Eye (tissue), 1 donor: ENCODE measurements at regions not wholly inside any gene's neighbourhood (a gene's known extent, or its start where the extent isn't known, plus 50 kb on each side); places are given as distances from the start of the nearest gene placed in this dataset.

Source experiments
- DNase-seq: peaks from one replicate; pipeline ENCODE4 v3.0.0-alpha.2; 2015

DNA sequence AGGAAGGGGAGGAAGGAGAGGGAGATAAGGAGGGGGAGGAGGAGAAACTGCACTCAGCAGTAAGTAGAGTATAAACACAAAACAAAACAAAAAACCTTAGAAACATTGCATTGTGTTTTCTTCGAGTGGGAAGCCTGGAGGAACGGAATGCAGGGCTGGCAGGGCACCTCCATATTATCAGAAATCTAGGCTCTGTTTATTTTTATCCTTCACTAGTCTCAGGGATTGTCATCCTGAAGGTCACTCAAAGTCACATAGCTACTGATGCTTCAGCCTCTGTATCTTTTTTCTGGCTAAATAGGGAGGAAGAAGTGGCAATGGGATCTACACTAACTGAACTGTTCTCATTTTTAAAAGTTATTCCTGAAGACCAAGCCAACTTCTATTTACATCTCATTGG, 467.8 kb downstream of the KCTD12 start:
- no peak for DNase-seq

DNA sequence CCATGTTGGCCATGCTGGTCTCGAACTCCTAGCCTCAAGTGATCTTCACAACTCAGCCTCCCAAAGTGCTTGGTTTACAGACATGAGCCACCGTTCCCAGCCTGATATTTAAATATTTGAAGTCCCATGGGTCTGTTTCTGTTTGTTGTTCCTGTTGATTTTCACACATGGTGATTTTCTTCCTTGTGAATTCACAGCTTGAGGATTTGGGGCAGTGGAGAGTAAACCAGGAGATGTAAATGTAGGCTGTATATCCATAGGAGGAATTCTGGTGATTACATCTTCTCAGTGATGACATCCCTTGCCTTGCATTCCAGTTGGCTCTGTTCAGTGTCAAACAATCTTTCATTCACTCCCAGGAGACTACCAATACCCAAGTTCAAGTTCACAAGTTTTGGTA, 471.9 kb downstream of the KCTD12 start:
- DNase-seq, result no peak

DNA sequence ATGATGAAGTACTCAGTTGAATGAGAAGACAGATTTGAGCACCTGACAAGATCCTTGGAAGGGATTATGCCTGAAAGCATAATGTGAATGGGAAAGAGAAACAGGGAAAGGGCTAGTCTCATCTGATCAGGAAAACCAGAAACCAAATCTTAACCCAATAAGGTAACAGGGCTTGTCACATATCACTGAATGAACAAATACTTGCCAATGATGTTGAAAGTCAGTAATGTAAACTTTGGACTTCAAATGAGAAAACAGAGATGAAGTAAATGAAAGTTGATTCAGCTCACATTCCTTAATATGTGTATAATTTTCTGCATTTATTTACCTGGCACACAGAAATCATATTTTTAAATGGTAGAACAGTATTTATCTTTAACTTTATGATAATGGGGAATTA, 480.0 kb downstream of the KCTD12 start:
- no peak for DNase-seq

DNA sequence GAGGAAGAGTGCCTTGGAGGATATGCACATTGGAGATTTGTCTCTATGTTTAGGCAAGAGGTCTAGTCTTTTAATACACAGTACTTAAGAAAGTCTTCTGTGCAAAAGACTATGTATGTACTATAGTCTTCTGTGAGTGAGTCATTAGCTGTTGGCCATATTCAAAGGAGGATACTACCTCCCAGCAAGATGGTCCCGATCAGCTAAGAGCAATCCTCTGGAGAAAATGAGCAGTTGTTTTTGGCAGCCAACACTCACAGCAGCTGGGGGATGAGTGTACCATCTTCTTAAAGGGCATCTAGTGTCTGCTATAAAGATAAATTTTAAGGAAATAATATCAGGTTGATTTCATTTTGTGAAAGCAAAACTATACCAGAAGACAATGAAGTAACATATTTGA, 487.8 kb downstream of the KCTD12 start:
- no peak for DNase-seq

DNA sequence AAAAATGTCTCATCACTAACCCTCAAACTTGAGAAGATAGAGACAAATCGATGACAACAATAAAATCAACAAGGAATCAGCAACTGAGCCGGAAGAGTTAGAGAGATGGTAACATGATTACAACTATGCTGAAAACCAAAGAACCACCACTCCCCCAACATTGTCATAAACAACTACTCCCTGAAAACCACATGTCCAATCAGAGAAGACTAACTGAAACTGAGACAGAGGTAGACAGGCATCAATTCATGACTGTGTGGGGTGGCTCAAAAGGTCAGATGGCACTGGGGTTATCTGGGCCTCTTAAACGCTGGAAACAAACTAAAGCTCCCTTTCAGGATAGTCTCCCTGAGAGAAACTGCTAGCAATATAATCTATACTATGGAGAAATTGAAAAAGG, 488.8 kb downstream of the KCTD12 start:
- DNase-seq, result no peak

DNA sequence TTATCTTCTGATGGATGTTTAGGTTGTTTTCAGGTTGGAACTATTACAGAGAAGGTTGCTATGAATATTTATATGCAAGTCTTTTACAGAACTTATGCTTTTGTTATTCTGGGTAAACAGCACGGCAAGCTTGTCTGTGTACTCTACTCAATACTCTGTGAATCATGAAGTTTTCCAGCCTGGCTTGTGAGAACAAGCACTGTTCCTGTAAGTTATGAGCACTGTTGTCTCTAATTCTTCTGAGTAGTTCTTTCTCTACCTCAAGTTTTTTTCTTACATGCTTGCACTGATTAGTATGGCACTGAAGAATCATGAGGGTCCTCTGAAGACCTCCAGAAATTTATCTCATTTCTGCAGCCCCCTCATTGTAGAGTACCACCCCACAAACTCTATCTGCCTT, 496.9 kb downstream of the KCTD12 start:
- no peak for DNase-seq

DNA sequence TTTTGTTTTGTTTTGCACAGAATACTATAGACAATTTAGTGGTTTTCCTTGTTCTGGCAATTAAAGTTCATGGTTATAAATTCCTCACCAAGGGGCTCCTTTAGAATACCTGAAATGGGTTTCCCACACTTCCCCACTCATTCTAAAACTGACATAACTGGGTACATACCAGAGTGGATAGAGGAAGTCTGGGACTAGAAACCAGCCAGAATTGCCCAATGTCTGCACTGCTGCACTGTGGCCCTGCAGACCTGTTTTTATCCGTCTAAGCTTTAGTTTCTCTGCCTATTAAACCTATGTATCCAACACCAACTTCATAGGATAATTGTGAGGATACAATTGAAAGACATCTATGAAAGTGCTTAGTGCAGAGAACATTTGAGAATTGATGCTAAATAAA, 498.6 kb downstream of the KCTD12 start:
- no peak for DNase-seq

DNA sequence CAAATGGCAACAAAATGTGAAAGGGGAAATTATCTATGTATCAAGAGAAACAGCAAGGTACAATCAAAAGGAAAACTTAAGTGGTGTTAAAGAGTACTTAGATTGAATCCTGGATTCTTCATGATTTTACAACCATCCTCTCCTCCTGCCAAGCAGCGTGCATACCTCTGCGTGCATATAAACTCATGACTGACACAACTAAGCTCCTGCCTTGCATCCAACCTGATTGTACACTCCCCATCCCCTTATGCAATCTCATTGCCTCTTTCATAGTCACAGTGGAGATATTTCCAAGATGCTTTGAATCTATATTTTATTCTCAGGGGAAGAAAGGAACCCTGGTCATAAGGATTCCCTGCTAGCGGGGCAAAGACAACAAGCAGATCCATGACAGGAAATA, 499.9 kb downstream of the KCTD12 start:
- no peak for DNase-seq

DNA sequence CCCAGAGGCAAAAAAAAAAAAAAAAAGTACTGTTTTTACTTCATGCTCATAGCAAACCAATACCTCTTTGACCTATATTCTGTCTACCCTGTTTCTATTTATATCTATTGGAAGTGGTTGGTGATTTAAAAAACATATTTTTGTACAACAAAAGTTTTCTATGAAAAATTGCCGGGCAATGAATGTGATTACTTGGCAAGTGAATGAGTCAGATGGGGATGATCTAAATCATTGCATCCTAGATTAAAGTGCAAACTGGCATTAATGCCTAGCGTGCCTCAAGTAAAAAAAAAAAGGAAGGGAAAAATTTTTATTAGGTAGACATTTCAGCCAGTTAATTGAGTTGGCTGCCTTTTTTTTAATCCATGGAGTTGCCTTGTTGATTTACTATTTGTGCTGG, 500.6 kb downstream of the KCTD12 start:
- DNase-seq, result no peak

DNA sequence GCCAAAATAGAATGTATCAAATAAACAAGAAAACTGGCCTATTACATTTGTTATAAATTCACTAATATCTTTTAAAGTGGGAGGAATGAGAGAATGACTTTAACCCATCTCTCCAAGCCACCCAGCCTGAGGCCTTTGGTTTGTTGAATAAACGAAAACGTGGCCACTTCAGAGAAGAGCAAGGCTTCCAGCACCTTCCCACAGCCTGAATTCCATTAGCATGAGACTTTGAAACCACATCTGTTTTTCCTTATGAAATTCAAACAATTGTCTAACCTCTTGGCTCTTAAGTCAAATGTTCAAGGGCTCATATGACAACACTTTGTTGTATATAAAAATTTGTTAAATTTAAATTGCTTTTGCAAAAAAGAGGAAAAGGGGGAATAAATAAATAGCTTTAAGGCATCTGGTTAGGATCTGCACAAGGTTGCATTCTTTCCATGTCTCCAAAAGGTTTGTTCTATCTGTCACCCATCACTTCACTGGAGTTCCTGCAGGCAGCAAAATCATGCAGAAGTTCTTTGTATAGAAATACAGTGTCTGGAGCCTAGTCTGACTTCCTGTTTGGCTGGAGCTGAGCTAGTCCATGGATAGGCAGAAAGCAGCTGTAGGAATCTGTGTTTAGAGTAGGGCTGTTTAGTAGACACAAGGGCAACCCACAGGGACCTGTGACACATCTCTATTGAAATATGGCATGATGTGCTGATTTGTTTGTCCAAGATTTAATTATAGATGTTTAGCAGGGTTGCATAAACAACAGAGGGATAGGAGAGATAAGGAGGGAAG, 502.3 kb downstream of the KCTD12 start:
- DNase-seq, result peak; percentile 68

DNA sequence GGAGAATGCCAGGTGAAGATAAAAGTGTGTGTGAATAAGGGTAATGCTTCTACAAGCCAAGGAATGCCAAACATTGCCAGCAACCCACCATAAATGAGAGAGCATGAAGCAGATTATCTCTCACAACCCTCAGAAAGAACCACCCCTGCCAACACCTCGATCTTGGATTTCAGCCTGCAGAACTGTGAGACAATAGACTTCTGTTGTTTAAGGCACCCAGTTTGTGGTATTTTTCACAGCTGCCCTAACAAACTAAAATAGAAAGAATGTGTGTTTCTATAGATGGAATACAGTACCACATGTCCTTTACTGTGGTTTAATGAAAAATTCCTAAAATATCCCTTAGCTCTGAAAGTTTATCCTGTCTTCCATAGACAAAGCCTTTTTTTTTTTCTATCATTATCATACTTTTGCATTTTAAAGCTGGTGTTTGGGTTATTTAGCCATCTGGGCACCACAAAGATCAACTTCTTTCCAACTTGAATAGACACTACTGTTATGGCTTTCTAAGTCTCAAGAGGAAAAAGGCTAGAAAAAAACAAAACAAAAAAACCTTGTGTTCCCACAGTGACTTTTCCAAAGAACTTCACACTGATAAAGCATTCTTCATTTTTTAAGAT, 505.6 kb downstream of the KCTD12 start:
- DNase-seq, result peak; percentile 18

DNA sequence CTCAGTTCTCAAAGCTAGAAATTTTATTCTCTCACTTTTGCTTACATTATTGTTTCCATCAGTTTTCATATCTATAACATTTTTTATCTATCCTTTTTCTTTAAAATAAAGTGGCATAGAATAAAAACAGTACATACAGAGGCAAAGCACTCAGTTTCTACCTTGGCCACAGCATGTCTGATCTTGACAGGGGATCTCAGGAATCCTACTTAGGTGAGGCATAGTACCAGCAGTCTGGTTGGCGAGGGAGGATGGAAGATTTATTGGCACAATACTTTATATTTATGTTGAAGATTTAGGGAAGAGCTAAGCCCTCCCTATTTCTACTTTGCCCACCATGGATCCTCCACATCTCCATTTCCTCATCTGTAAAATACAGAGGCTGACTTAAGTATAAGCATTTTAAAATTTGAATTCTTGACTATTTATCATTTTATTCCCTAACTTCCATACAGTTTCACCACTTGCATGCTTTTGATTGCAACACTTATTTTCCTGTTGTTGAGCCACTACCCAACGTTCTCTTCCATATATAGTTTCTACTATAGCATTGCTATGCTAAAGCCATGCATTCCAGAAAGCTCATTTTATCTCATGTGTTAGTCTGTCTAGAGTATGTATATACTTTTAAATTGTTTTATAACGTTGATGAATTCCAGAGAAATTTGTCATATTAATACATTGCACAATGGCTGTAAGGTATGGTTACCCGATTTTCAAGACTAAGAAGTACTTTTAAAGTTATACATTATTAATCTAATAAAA, 506.7 kb downstream of the KCTD12 start:
- no peak for DNase-seq

DNA sequence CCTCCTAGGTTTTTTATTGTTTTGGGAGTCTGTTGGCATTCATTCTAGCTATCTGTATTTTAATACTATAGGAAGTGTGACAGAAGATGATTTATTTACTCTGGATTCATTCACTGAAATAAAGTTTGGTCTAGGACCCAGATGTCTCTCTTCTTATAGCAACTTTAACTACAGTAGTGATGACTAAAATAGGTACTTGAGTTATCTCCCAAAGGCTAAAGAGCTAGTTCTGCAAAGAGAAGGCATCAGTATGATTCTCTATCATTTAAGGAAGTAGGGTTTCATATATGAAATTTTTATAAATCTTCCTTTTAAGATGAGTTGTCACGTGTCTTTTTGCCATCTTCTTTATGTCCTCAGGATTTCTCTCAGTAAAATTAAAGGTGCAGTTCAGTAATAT, 507.4 kb downstream of the KCTD12 start:
- DNase-seq, result no peak

DNA sequence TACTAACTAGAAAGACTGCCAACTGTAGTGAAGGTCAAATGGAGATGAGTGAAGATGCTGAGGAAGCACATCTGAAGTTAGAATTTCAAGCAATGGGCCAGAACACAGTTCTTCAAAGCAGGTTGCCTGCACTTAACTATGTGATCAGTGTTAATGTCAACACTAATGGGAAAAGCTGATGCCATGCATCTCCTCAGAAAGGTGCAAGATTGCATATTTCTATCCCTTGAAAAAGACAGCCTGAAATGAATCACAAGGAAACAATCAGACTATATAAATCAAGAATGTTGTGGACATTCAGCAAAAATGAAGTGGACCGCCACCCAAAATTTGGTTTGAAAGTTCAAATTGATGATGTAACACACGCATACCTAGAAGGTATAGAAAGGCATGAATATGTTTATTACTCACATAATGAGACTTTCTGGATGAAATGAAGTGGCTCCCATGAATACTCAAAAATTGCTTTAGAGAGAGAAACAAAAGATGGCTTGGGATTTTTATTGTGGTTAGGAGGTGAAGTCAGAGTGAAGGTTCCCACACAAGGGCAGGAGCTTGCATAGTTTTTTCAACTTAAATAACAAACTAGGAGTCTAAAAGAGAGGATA, 522.4 kb downstream of the KCTD12 start:
- no peak for DNase-seq

DNA sequence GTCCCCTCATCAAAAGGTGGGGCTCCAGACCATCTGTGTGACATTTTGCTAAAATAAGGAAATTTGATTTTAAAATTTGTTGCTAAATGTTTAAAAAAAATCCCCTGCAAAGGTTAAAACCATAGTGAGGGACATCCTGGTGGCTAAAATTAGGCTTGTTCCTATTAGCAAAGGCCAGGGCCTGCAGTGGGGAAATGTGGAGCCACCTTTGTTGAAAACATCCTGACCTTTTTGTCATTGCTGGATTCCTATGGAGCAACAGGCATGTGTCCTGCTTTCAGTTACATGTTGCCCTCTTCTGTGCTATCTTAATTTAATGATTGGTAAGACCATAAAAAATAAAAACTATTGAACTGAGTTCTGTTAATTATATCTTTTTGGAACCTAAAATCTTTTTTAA, 524.3 kb downstream of the KCTD12 start:
- no peak for DNase-seq

DNA sequence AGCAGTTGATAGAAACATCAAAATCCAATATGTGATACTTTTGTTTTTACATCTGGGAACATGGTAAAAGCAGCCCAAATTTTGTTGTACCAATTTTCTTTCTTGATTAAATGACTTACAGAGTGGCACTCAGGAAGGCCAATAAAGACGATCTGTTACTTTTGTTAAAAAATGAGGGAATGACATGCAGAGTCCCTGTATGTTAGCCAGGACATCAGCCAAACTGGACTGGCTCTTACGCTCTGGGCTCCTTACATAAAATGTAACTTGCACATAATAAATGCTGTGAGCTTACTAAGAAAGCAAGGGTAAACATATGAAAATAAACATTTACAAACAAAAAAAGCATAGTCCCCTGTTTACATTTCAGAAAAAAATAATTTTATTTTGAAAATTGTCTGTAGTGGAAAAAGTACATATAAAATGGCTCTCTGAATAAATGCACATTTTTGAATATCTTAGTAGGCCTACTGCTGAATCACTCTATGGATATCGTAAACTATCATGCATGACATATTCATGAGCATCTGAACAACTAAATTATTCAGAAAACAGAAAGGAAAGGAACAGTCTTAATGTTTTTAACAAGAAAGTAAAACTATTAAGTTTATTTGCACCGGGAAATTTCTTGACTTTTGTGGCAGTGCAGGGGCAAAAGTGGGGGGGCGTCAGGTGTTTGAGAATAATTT, 534.5 kb downstream of the KCTD12 start:
- no peak for DNase-seq

DNA sequence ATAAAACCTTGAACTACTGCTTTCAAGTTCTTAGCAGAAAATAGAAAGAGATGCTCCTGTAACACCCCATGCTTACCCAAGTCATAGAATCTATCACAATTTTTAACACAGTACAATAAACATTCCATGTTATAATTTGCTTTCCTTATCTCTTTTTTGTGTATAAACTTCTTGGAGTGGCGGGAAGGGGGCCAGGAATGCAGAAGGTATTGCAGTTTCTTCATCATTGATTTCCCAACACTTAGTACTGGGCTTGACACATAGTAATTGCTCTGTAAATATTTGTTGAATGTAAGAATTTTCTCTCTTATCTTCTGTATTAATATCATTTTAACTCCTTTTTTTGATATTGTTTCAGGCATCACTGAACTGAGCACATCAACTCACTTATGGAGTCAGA, 535.8 kb downstream of the KCTD12 start:
- no peak for DNase-seq

DNA sequence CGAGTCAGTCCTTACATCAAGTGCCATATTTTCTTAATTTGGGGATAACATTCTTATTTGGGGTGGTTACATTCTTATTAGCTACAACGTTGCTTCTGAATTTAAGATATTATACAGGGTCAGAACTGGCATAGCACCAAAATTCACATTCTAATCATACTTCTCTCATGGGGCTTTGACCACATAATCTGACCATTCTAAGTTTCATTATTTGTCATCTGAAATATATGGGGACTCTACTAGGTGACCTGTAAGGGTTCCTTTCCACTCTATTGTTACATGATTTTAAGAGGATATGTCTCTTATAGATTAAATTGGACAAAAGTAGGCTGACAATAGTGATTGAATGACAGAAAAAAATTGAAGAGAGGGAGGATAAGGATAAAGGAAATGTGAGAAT, 536.5 kb downstream of the KCTD12 start:
- no peak for DNase-seq

DNA sequence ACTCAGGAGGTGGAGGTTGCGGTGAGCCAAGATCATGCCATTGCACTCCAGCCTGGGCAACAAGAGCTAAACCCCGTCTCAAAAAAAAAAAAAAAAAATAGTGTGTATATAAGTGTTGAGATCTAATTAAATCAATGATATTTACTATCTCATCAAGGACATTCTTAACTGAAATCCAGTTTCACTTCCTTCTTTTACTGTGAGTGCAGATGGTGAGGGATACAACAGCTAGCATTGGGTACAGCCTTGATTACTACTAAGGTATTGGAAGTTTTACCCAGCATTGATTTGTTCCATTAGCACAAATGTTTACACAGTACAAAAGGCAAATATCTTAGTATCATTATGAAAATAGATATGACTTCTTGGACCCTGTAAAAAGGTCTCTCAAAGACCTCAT, 546.6 kb downstream of the KCTD12 start:
- no peak for DNase-seq

DNA sequence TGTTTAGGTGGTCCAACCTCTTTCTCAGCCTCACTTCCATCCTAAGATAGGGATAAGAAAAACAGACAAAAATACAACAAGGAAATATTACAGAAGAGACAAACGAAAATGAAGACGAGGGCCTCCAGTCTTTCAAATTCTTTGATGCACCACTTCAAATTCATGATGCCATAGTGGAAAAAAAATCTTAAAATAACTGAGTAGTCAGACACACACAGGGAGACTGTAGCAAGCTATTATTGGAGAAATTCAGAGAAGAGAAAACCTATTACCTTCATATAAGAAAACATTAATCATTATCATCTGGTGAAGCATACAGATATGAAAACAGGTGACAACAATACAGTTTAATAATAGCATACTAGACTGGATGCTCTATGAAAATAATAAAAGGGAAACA, 548.2 kb downstream of the KCTD12 start:
- DNase-seq, result no peak

DNA sequence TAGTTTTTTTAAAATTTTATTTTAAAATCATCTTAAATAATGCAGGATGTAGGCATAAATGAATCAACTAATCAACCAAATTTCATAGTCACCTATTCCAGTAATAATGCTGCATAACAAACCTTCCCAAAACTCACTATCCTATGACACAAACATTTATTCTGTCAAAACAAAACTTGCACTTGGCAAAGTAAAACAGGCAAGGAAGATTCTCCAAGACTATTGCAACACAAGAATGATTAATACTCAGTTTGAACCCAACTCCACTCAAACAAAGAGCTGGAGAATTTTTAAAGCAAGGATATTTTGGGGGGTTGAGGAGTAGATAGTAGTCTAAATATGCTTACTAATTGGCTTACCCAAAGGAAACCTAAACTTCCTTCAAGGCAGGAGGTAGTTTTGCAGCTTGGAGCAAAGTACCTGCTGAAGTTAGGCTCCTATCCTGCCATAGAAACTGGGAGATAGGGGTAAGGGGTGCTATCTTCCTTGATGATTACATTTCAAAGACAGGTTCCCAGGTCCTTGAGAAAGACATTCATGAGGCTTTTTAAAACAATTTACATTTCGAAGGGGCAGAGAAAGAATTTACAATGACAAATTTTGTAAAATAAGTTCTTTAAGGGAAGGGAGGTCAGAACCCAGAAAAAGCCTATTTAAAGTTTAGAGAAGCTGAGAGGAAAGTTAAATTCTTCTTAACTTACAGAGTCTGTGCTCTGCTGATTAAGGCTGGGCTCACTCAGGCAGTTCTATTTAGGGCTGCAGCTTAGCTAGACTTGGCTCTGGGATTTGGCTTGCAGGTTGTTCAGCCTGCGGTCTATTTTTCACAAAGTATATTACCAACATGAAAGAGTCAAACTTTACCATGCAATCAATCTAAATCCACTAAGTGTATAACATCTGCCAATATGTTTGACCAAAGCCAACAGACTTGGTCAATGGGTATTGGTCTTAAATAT, 549.0 kb downstream of the KCTD12 start:
- DNase-seq, result no peak

DNA sequence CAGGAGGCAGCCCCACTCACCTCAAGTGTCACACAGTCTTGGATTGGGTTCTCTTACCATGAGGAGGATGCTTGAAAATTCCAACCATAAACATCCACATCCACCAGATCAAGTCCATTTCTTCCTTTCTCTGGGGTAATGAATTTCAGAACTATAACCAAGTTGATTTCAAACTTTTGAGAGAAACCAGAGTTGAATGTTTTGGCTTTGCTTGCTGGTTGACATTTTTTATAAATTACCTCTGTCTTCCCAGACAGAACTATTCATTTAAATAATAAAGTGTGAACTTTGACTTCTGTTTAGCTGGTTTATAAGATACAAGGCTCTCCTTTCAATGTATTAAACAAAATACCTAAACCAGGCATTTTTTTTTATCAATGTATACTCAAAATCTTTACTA, 550.7 kb downstream of the KCTD12 start:
- no peak for DNase-seq
